Ovary (tissue), 3 donors: ENCODE measurements at regions not wholly inside any gene's neighbourhood (a gene's known extent, or its start where the extent isn't known, plus 50 kb on each side); places are given as distances from the start of the nearest gene placed in this dataset.

ENCODE experiments used
- EP300 ChIP-seq: sonication (generic); formaldehyde crosslinking; IDR thresholded peaks from one replicate; pipeline ENCODE4 v1.6.1; 2017; ENCODE audit warnings: antibody characterized with exemption
- POLR2A ChIP-seq: fragments of 450-650 bp; IDR thresholded peaks from one replicate; pipeline ENCODE4 v1.6.1; 2017; ENCODE audit warnings: antibody characterized with exemption, mild to moderate bottlenecking, moderate library complexity
- TF ChIP-seq, protein P1 (sequence below), 3 donors: fragments of 450-650 bp in 2 of 3; fragments of 200-600 bp in 1 of 3; IDR thresholded peaks; one replicate each; pipeline versions ENCODE4 v1.5.1 to v1.8.0; 2016 to 2022; ENCODE audit warnings: antibody characterized with exemption in 3 of 3, mild to moderate bottlenecking in 1 of 3
- donor health status: DM: no; HTN: no; CAD: no.

DNA sequence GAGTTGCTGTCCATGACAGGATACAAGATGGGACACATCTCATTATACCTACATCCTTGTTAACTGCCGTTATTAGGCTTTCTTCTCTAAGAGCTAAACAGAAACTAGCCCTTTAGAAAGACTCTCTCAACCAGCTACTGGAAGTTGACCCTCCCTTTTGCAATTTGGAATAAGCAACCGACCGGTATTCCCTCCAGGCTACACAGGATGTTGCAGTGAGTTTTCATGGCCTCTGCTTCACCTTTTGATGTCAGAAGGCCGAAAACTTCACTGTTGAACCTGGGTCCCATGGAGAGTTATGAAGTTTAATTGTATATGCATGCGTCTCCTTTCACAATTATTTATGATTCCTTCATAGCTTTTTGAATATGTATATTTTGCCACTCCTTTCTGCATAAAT lies 1042.5 kb upstream of the SPRY2 start:
- TF ChIP-seq, protein P1, sequence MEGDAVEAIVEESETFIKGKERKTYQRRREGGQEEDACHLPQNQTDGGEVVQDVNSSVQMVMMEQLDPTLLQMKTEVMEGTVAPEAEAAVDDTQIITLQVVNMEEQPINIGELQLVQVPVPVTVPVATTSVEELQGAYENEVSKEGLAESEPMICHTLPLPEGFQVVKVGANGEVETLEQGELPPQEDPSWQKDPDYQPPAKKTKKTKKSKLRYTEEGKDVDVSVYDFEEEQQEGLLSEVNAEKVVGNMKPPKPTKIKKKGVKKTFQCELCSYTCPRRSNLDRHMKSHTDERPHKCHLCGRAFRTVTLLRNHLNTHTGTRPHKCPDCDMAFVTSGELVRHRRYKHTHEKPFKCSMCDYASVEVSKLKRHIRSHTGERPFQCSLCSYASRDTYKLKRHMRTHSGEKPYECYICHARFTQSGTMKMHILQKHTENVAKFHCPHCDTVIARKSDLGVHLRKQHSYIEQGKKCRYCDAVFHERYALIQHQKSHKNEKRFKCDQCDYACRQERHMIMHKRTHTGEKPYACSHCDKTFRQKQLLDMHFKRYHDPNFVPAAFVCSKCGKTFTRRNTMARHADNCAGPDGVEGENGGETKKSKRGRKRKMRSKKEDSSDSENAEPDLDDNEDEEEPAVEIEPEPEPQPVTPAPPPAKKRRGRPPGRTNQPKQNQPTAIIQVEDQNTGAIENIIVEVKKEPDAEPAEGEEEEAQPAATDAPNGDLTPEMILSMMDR (IDR thresholded peaks at IDR 0.05) = no peak
- no peak for TF ChIP-seq POLR2A
- no peak for TF ChIP-seq EP300
